DND-41 (cell line): ENCODE measurements at regions not wholly inside any gene's neighbourhood (a gene's known extent, or its start where the extent isn't known, plus 50 kb on each side); places are given as distances from the start of the nearest gene placed in this dataset.

Experiments used
- ATAC-seq: fragments of 200-7000 bp; cut with Tn5 transposase; 3 replicates; pipeline ENCODE4 v1.9.1; 2021; ENCODE audit warnings: low read depth; ENCODE audit not compliant: insufficient read depth
- DNase-seq: peaks from one replicate; pipeline ENCODE4 v3.0.0-alpha.2; 2020
- H2AFZ ChIP-seq: 2 replicates; pipeline ENCODE4 v1.6.0; 2012; ENCODE audit warnings: low read depth, low read length
- H3K27ac ChIP-seq: 2 replicates; pipeline ENCODE4 v1.5.1; 2012; ENCODE audit warnings: low read length, inconsistent platforms
- H3K27me3 ChIP-seq: fragments of 200-600 bp; sonication (generic); 2 replicates; pipeline ENCODE4 v1.6.0; 2012; ENCODE audit warnings: low read length, mild to moderate bottlenecking, inconsistent platforms; ENCODE audit not compliant: insufficient read depth, poor library complexity
- H3K36me3 ChIP-seq: 2 replicates; pipeline ENCODE4 v1.5.1; 2012; ENCODE audit warnings: low read length, inconsistent platforms; ENCODE audit not compliant: insufficient read depth
- H3K4me1 ChIP-seq: 2 replicates; pipeline ENCODE4 v1.5.1; 2012; ENCODE audit warnings: mild to moderate bottlenecking, low read length; ENCODE audit not compliant: insufficient read depth
- H3K4me2 ChIP-seq: 2 replicates; pipeline ENCODE4 v1.6.0; 2012; ENCODE audit warnings: mild to moderate bottlenecking, moderate library complexity, low read length, inconsistent platforms; ENCODE audit not compliant: insufficient read depth
- H3K4me3 ChIP-seq, 2 experiments: fragments of 200-600 bp in 1 of 2; shearing (Covaris generic) in 1 of 2; 2 replicates each; pipeline ENCODE4 v1.5.1; 2012 to 2016; ENCODE audit warnings: inconsistent platforms in 2 of 2, low read length in 2 of 2, mild to moderate bottlenecking in 2 of 2, low read depth in 1 of 2, moderate library complexity in 1 of 2
- H3K79me2 ChIP-seq: 2 replicates; pipeline ENCODE4 v1.6.0; 2012; ENCODE audit warnings: low read length, inconsistent platforms; ENCODE audit not compliant: insufficient read depth
- H3K9ac ChIP-seq: 2 replicates; pipeline ENCODE4 v1.6.0; 2012; ENCODE audit warnings: low read depth, mild to moderate bottlenecking, inconsistent platforms, low read length, moderate library complexity
- H3K9me3 ChIP-seq: 2 replicates; pipeline ENCODE4 v1.5.1; 2012; ENCODE audit warnings: low read length, moderate library complexity, mild to moderate bottlenecking, inconsistent platforms; ENCODE audit not compliant: insufficient read depth, severe bottlenecking
- H4K20me1 ChIP-seq: 2 replicates; pipeline ENCODE4 v1.6.0; 2012; ENCODE audit warnings: low read length; ENCODE audit not compliant: insufficient read depth
- EZH2 ChIP-seq: IDR thresholded peaks from 3 replicates; pipeline ENCODE4 v1.6.1; 2012; ENCODE audit warnings: borderline replicate concordance, low read depth, mild to moderate bottlenecking, moderate library complexity, low read length, inconsistent platforms; ENCODE audit not compliant: severe bottlenecking
- TF ChIP-seq, protein P1 (sequence below): IDR thresholded peaks from 2 replicates; pipeline ENCODE4 v1.5.1; 2012; ENCODE audit warnings: borderline replicate concordance, low read length, moderate library complexity, mild to moderate bottlenecking; ENCODE audit not compliant: poor library complexity, severe bottlenecking; ENCODE audit errors: extremely low read depth

GRCh38 chr17:11182430-11182829 lies 58.6 kb upstream of the SHISA6 start:
- Histone ChIP-seq H3K9me3 (no peaks in the 10 kb centered on the region), H4K20me1 (no peaks in the 10 kb centered on the region), H3K4me1 (no peaks in the 10 kb centered on the region), H3K27me3 (no peaks in the 10 kb centered on the region), H3K4me2 (no peak overlapping the region), H3K27ac (no peak overlapping the region), H2AFZ (no peak overlapping the region), H3K36me3 (no peaks in the 10 kb centered on the region), H3K9ac (no peak overlapping the region), H3K79me2 (no peaks in the 10 kb centered on the region), H3K4me3 (no peak overlapping the region)
- ATAC-seq = no peak
- TF ChIP-seq EZH2 = no peak
- TF ChIP-seq, protein P1, sequence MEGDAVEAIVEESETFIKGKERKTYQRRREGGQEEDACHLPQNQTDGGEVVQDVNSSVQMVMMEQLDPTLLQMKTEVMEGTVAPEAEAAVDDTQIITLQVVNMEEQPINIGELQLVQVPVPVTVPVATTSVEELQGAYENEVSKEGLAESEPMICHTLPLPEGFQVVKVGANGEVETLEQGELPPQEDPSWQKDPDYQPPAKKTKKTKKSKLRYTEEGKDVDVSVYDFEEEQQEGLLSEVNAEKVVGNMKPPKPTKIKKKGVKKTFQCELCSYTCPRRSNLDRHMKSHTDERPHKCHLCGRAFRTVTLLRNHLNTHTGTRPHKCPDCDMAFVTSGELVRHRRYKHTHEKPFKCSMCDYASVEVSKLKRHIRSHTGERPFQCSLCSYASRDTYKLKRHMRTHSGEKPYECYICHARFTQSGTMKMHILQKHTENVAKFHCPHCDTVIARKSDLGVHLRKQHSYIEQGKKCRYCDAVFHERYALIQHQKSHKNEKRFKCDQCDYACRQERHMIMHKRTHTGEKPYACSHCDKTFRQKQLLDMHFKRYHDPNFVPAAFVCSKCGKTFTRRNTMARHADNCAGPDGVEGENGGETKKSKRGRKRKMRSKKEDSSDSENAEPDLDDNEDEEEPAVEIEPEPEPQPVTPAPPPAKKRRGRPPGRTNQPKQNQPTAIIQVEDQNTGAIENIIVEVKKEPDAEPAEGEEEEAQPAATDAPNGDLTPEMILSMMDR = no peak
- DNase-seq = no peak

- H3K27ac ChIP-seq = no peak overlapping the region
These were observed 62.4 kb upstream of the SHISA6 start for GRCh38 chr17:11178581-11178980.

GRCh38 chr17:11177340-11177739 lies 63.7 kb upstream of the SHISA6 start:
- Histone ChIP-seq H3K4me2 (no peak overlapping the region), H3K27ac (no peak overlapping the region), H3K9ac (no peak overlapping the region), H2AFZ (no peak overlapping the region), H3K79me2 (no peaks in the 10 kb centered on the region), H3K27me3 (no peaks in the 10 kb centered on the region), H3K4me1 (no peaks in the 10 kb centered on the region), H3K4me3 (no peak overlapping the region), H3K9me3 (no peaks in the 10 kb centered on the region), H3K36me3 (no peaks in the 10 kb centered on the region), H4K20me1 (no peaks in the 10 kb centered on the region)
- ATAC-seq (no peak), DNase-seq (no peak)
- TF ChIP-seq, protein P1 = no peak
- no peak for TF ChIP-seq EZH2

More at GRCh38 chr17:11178581-11178980, 62.4 kb upstream of the SHISA6 start:
- no peak for ATAC-seq
- Histone ChIP-seq H2AFZ (no peak overlapping the region), H3K4me1 (no peaks in the 10 kb centered on the region), H3K9ac (no peak overlapping the region), H3K9me3 (no peaks in the 10 kb centered on the region), H4K20me1 (no peaks in the 10 kb centered on the region), H3K27me3 (no peaks in the 10 kb centered on the region), H3K36me3 (no peaks in the 10 kb centered on the region), H3K79me2 (no peaks in the 10 kb centered on the region), H3K4me2 (no peak overlapping the region), H3K4me3 (no peak overlapping the region)
- no peak for DNase-seq
- TF ChIP-seq, protein P1 = no peak
- no peak for TF ChIP-seq EZH2

DNA sequence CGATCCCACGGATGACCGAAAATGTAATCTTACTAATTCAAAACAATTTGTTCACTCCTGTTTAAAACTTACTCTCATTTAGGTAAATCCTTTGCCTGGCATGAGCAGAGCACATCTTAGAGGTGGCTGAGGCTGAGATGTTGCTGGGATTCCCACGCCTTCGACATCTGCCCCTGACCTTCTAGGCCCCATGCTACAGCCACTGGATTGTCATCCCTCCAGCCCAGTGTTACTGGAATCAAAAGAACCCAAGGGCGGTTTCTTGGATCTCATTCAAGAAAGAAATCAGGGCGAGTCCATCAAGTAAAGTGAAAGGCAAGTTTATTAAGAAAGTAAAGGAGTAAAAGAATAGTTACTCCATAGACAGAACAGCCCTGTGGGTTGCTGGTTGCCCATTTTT lies 64.5 kb upstream of the SHISA6 start:
- no peak for ATAC-seq
- Histone ChIP-seq H2AFZ (no peak overlapping the region), H3K4me2 (no peak overlapping the region), H3K79me2 (no peaks in the 10 kb centered on the region), H3K4me1 (no peaks in the 10 kb centered on the region), H4K20me1 (no peaks in the 10 kb centered on the region), H3K27me3 (no peaks in the 10 kb centered on the region), H3K27ac (no peak overlapping the region), H3K36me3 (no peaks in the 10 kb centered on the region), H3K4me3 (no peak overlapping the region), H3K9me3 (no peaks in the 10 kb centered on the region), H3K9ac (no peak overlapping the region)
- no peak for DNase-seq
- TF ChIP-seq, protein P1 = no peak
- TF ChIP-seq EZH2 = no peak
